ENCODE measurements at regions not wholly inside any gene's neighbourhood (a gene's known extent, or its start where the extent isn't known, plus 50 kb on each side); places are given as distances from the start of the nearest gene placed in this dataset.

GRCh38 chr3:23728601-23729117 is 77.1 kb upstream of the UBE2E1 start:
- TF ChIP-seq, protein P1, sequence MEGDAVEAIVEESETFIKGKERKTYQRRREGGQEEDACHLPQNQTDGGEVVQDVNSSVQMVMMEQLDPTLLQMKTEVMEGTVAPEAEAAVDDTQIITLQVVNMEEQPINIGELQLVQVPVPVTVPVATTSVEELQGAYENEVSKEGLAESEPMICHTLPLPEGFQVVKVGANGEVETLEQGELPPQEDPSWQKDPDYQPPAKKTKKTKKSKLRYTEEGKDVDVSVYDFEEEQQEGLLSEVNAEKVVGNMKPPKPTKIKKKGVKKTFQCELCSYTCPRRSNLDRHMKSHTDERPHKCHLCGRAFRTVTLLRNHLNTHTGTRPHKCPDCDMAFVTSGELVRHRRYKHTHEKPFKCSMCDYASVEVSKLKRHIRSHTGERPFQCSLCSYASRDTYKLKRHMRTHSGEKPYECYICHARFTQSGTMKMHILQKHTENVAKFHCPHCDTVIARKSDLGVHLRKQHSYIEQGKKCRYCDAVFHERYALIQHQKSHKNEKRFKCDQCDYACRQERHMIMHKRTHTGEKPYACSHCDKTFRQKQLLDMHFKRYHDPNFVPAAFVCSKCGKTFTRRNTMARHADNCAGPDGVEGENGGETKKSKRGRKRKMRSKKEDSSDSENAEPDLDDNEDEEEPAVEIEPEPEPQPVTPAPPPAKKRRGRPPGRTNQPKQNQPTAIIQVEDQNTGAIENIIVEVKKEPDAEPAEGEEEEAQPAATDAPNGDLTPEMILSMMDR (IDR thresholded peaks at IDR 0.05): no peak
- TF ChIP-seq POLR2AphosphoS5 (IDR thresholded peaks at IDR 0.05) (peak; percentile 33), POLR2A (IDR thresholded peaks at IDR 0.05) (no peak), EP300 (IDR thresholded peaks at IDR 0.05) (no peak)
